Osteoblast (primary cell): ENCODE measurements at regions not wholly inside any gene's neighbourhood (a gene's known extent, or its start where the extent isn't known, plus 50 kb on each side); places are given as distances from the start of the nearest gene placed in this dataset.

Experiments
- DNase-seq: peaks from one replicate; pipeline ENCODE4 v3.0.0; 2011; ENCODE audit warnings: low spot score, mixed read lengths; ENCODE audit not compliant: insufficient read length; ENCODE audit errors: missing footprints
- H2AFZ ChIP-seq: 2 replicates; pipeline ENCODE4 v1.6.0; 2011; ENCODE audit warnings: mild to moderate bottlenecking, low read length
- H3K27ac ChIP-seq: 2 replicates; pipeline ENCODE4 v1.5.1; 2011; ENCODE audit warnings: mild to moderate bottlenecking, low read depth, low read length, moderate library complexity
- H3K27me3 ChIP-seq: 2 replicates; pipeline ENCODE4 v1.6.0; 2012; ENCODE audit warnings: mild to moderate bottlenecking, control low read depth, inconsistent platforms, low read length, moderate library complexity; ENCODE audit not compliant: insufficient read depth
- H3K36me3 ChIP-seq: 2 replicates; pipeline ENCODE4 v1.5.1; 2011; ENCODE audit warnings: mild to moderate bottlenecking, low read length, control low read depth, moderate library complexity; ENCODE audit not compliant: insufficient read depth
- H3K4me1 ChIP-seq: 2 replicates; pipeline ENCODE4 v1.5.1; 2011; ENCODE audit warnings: mild to moderate bottlenecking, low read length, control low read depth, moderate library complexity; ENCODE audit not compliant: insufficient read depth
- H3K4me2 ChIP-seq: 2 replicates; pipeline ENCODE4 v1.6.0; 2011; ENCODE audit warnings: mild to moderate bottlenecking, low read length; ENCODE audit not compliant: insufficient read depth
- H3K4me3 ChIP-seq: fragments of 200-600 bp; sonication (generic); 3 replicates; pipeline ENCODE4 v1.5.1; 2012; ENCODE audit warnings: mild to moderate bottlenecking, low read length, inconsistent platforms; ENCODE audit not compliant: insufficient read depth
- H3K79me2 ChIP-seq: 2 replicates; pipeline ENCODE4 v1.6.0; 2012; ENCODE audit warnings: mild to moderate bottlenecking, low read length, control low read depth, inconsistent platforms; ENCODE audit not compliant: insufficient read depth
- H3K9me3 ChIP-seq: 2 replicates; pipeline ENCODE4 v1.5.1; 2011; ENCODE audit warnings: low read depth, low read length, control low read depth
- H4K20me1 ChIP-seq: 2 replicates; pipeline ENCODE4 v1.6.0; 2012; ENCODE audit warnings: mild to moderate bottlenecking, low read length, control low read depth; ENCODE audit not compliant: insufficient read depth
- CTCF ChIP-seq: IDR thresholded peaks from 2 replicates; pipeline ENCODE4 v1.5.1; 2011; ENCODE audit warnings: mild to moderate bottlenecking, low read depth, low read length, moderate library complexity; ENCODE audit errors: extremely low read depth

DNA sequence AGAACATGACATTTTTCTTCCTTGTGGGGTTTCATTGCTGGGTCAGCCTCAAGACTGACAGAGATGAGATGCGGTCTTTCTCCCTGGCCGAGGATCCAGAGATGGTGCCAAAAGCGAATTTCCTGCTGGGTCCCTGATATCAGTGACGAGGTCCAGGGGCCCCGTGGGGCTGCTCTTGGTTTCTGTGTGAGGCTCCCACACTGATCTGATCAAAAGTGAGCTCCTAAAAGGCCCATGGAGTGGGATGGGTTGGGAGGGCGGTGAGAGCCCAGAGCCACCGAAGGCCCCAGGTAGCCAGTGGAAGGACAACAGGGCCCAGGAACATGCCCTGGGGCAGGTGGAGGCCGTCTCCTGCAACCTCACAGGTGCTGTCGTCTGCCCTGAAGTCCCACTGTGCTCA, 208.4 kb upstream of the CDH4 start:
- DNase-seq, result no peak
- Histone ChIP-seq H3K27ac (no peak overlapping the region), H3K4me2 (no peak overlapping the region), H3K9me3 (no peaks in the 10 kb centered on the region), H3K4me1 (no peaks in the 10 kb centered on the region), H3K27me3 (no peaks in the 10 kb centered on the region), H3K4me3 (no peak overlapping the region), H4K20me1 (no peaks in the 10 kb centered on the region), H3K79me2 (no peaks in the 10 kb centered on the region), H3K36me3 (no peaks in the 10 kb centered on the region), H2AFZ (no peak overlapping the region)
- no peak for TF ChIP-seq CTCF

DNA sequence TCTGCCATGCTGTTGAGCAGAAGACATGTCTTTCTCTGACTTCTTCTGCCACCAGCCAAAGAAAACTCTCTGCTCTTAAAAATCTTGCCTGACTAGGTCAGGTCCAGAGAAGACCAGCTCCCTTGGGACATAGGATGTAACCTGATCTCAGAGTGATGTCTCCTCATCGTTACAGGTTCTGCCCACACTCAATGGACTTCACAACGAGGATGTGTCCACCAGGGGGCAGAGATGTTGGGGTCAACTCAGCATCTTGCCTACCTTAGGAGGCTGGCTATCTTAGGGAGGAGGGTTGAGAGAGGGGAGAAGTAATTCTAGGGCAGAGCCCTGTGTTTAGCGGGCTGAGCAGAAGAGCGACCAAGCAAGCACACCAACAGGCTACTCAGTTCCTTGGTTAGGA, 207.6 kb upstream of the CDH4 start:
- DNase-seq, result no peak

DNA sequence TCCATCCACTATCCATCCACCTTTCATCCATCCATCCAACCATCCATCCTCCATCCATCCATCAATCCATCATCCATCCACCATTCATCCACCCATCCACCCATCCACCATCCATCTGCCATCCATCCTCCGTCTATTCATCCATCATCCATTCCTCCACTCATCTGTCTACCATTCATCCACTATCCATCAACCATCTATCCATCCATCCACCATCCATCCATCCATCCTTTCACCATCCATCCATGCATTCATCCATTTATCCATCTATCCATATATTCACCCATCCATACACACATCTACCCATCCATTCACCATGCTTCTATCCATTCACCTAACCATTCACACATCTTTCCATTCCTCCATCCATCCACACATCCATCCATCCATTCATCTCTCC, 207.0 kb upstream of the CDH4 start:
- no peak overlapping the region for H2AFZ ChIP-seq
- no peaks in the 10 kb centered on the region for H3K79me2 ChIP-seq
- no peak overlapping the region for H3K4me2 ChIP-seq
- no peak for DNase-seq
- no peaks in the 10 kb centered on the region for H3K4me1 ChIP-seq
- no peaks in the 10 kb centered on the region for H3K36me3 ChIP-seq
- H3K4me3 ChIP-seq, result no peak overlapping the region
- no peak overlapping the region for H3K27ac ChIP-seq
- no peak for TF ChIP-seq CTCF
- H3K9me3 ChIP-seq, result no peaks in the 10 kb centered on the region
- H4K20me1 ChIP-seq, result no peaks in the 10 kb centered on the region
- no peaks in the 10 kb centered on the region for H3K27me3 ChIP-seq

More for the DNA sequence above, 207.6 kb upstream of the CDH4 start:
- no peaks in the 10 kb centered on the region for H3K4me1 ChIP-seq
- H3K79me2 ChIP-seq, result no peaks in the 10 kb centered on the region
- no peak overlapping the region for H3K27ac ChIP-seq
- H2AFZ ChIP-seq, result no peak overlapping the region
- H3K4me2 ChIP-seq, result no peak overlapping the region
- H3K9me3 ChIP-seq, result no peaks in the 10 kb centered on the region
- no peak for TF ChIP-seq CTCF
- no peak overlapping the region for H3K4me3 ChIP-seq
- H3K27me3 ChIP-seq, result no peaks in the 10 kb centered on the region
- no peaks in the 10 kb centered on the region for H4K20me1 ChIP-seq
- no peaks in the 10 kb centered on the region for H3K36me3 ChIP-seq

GRCh38 chr20:61045876-61046585, 206.0 kb upstream of the CDH4 start:
- no peaks in the 10 kb centered on the region for H3K4me1 ChIP-seq
- H4K20me1 ChIP-seq, result no peaks in the 10 kb centered on the region
- H3K4me2 ChIP-seq, result no peak overlapping the region
- no peak overlapping the region for H2AFZ ChIP-seq
- DNase-seq, result no peak
- H3K36me3 ChIP-seq, result no peaks in the 10 kb centered on the region
- H3K9me3 ChIP-seq, result no peaks in the 10 kb centered on the region
- no peaks in the 10 kb centered on the region for H3K79me2 ChIP-seq
- H3K27ac ChIP-seq, result no peak overlapping the region
- H3K27me3 ChIP-seq, result no peaks in the 10 kb centered on the region
- no peak overlapping the region for H3K4me3 ChIP-seq
- TF ChIP-seq CTCF, result no peak
